ENCODE measurements at regions not wholly inside any gene's neighbourhood (a gene's known extent, or its start where the extent isn't known, plus 50 kb on each side); places are given as distances from the start of the nearest gene placed in this dataset.

DNA sequence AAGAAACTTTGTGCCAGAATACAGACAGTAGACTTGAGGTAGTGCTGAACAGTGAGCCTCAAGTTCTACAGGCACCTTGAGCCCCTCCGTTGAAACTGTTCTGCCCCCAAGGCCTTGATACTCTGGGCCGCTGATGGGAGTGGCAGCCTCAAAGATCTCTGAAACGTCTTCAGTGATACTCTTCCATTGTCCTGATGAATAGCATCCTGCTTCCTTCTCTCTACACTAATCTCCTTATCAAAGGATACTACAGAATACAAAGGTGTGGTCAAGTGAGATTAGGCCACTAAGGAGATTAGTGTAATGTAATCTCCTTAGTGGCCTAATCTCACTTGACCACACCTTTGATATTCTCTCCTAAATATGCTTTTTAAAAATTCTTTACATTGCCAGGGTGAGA is 419.8 kb upstream of the SEL1L start:
- DNase-seq (ENCODE audit: extremely low read depth, insufficient read length), result no peak
- no peak overlapping the region for H3K4me3 ChIP-seq (replicated peaks; ENCODE audit: low read depth, low read length)
- no peaks in the 10 kb centered on the region for H3K27me3 ChIP-seq (replicated peaks; ENCODE audit: control insufficient read depth, insufficient read depth, low read length)
- no peaks in the 10 kb centered on the region for H3K36me3 ChIP-seq (ENCODE audit: control insufficient read depth, insufficient read depth, low read length)
- TF ChIP-seq, protein P1, sequence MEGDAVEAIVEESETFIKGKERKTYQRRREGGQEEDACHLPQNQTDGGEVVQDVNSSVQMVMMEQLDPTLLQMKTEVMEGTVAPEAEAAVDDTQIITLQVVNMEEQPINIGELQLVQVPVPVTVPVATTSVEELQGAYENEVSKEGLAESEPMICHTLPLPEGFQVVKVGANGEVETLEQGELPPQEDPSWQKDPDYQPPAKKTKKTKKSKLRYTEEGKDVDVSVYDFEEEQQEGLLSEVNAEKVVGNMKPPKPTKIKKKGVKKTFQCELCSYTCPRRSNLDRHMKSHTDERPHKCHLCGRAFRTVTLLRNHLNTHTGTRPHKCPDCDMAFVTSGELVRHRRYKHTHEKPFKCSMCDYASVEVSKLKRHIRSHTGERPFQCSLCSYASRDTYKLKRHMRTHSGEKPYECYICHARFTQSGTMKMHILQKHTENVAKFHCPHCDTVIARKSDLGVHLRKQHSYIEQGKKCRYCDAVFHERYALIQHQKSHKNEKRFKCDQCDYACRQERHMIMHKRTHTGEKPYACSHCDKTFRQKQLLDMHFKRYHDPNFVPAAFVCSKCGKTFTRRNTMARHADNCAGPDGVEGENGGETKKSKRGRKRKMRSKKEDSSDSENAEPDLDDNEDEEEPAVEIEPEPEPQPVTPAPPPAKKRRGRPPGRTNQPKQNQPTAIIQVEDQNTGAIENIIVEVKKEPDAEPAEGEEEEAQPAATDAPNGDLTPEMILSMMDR (IDR thresholded peaks at IDR 0.05; ENCODE audit: insufficient read depth, low read length, poor library complexity, severe bottlenecking), result no peak

DNA sequence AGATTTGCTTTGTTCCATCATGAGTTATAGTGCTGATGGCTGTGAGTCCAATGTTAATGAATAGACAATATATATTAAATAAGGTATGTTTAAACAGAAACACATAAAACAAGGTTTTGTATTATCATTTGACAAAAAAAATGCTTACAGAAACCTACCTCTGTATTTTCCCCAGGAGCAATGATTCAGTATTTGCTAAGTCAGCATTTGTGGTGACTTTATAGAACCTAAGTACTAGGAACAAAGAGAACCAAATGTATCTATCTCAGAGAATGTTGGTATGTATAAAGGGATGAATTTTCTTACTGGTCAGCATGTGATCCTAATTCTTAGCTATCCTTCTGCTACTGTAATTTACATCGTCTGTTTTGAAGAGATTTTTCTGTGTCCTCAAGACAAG is 421.5 kb upstream of the SEL1L start:
- H3K36me3 ChIP-seq (ENCODE audit: control insufficient read depth, insufficient read depth, low read length), result no peaks in the 10 kb centered on the region
- TF ChIP-seq, protein P1 (IDR thresholded peaks at IDR 0.05; ENCODE audit: insufficient read depth, low read length, poor library complexity, severe bottlenecking), result no peak
- no peaks in the 10 kb centered on the region for H3K27me3 ChIP-seq (replicated peaks; ENCODE audit: control insufficient read depth, insufficient read depth, low read length)
- no peak for DNase-seq (ENCODE audit: extremely low read depth, insufficient read length)
- no peak overlapping the region for H3K4me3 ChIP-seq (replicated peaks; ENCODE audit: low read depth, low read length)

DNA sequence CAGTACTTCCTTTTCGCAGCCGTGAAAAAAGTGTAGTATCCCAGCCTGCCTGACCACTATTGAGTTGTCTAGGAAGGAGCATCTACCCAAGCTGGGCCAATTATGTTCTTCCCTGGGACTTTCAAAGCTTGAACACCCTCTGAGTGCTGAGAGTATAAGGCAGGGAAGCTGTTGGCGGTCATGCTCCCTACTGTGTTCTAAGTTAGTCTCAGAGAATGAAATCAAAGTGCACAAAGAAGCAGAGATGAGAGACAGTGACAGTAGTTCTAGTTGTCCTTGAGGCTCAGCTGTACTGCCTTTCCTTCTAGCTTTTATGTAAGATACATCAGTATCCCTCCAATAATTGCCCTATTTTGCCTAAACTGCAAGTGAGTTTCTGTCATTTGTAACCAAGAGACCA is 427.1 kb upstream of the SEL1L start:
- no peaks in the 10 kb centered on the region for H3K36me3 ChIP-seq (ENCODE audit: control insufficient read depth, insufficient read depth, low read length)
- no peaks in the 10 kb centered on the region for H3K27me3 ChIP-seq (replicated peaks; ENCODE audit: control insufficient read depth, insufficient read depth, low read length)
- DNase-seq (ENCODE audit: extremely low read depth, insufficient read length), result no peak
- no peak overlapping the region for H3K4me3 ChIP-seq (replicated peaks; ENCODE audit: low read depth, low read length)
- TF ChIP-seq, protein P1 (IDR thresholded peaks at IDR 0.05; ENCODE audit: insufficient read depth, low read length, poor library complexity, severe bottlenecking), result no peak

DNA sequence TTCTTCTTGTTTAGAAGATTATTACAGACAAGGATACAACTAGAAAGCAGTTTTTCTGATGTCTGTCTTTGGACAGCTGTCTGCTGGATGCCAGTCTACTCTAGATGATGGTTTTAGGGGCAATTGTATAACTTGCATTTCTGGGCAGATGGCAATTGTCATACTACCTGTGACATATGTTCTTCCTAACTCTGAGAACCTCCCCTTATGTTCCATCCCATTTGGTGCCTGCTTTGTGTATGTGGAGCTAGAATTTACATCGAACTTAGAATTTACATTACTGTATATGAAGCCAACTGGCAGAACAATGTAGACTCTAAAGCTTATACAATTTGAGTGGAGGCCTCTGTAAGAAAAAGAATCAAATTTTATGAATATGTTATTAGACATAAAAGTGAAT is 430.2 kb upstream of the SEL1L start:
- H3K27me3 ChIP-seq (replicated peaks; ENCODE audit: control insufficient read depth, insufficient read depth, low read length), result no peaks in the 10 kb centered on the region
- DNase-seq (ENCODE audit: extremely low read depth, insufficient read length), result no peak
- no peak overlapping the region for H3K4me3 ChIP-seq (replicated peaks; ENCODE audit: low read depth, low read length)
- H3K36me3 ChIP-seq (ENCODE audit: control insufficient read depth, insufficient read depth, low read length), result no peaks in the 10 kb centered on the region
- TF ChIP-seq, protein P1 (IDR thresholded peaks at IDR 0.05; ENCODE audit: insufficient read depth, low read length, poor library complexity, severe bottlenecking), result no peak

DNA sequence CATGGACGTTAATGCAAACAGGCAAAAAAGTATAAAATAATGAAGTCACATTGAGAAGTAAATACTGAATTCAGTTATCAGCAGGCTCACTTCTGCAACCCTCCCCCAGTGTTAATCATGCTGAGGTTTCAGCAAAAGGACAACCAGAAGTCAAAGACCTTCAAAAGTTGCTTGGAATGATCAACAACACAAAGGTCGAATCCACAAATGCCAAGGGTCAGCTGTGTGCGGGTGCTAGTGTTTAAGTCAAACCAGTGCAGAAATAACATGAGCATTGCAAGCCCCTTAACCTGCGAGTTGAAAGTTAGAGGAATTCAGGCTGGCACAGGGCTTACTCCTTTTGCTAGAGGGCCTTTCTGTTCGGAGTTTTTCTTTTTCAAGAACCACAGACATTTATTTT is 436.7 kb upstream of the SEL1L start:
- no peaks in the 10 kb centered on the region for H3K36me3 ChIP-seq (ENCODE audit: control insufficient read depth, insufficient read depth, low read length)
- H3K27me3 ChIP-seq (replicated peaks; ENCODE audit: control insufficient read depth, insufficient read depth, low read length), result no peaks in the 10 kb centered on the region
- no peak for DNase-seq (ENCODE audit: extremely low read depth, insufficient read length)
- TF ChIP-seq, protein P1 (IDR thresholded peaks at IDR 0.05; ENCODE audit: insufficient read depth, low read length, poor library complexity, severe bottlenecking), result no peak
- no peak overlapping the region for H3K4me3 ChIP-seq (replicated peaks; ENCODE audit: low read depth, low read length)

DNA sequence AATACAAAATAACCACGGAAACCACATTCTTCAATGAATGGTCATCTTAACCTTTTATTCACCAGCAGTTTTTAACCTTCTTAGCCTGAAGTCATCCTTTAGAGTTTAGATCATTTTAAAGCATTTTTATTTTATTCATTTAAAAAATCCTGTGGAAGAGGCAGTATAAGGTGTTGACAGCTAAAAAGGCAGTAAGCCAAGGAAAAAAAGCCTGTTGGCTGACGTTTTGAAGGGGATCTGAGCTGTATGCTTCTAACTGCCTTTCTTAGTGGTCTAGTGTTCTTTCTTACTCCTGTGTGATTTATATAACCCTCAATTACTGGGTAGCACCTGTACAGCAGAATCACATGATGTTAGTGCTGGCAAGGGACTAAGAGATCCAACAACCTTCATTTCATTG is 438.3 kb upstream of the SEL1L start:
- H3K36me3 ChIP-seq (ENCODE audit: control insufficient read depth, insufficient read depth, low read length), result no peaks in the 10 kb centered on the region
- TF ChIP-seq, protein P1 (IDR thresholded peaks at IDR 0.05; ENCODE audit: insufficient read depth, low read length, poor library complexity, severe bottlenecking), result no peak
- no peak for DNase-seq (ENCODE audit: extremely low read depth, insufficient read length)
- no peaks in the 10 kb centered on the region for H3K27me3 ChIP-seq (replicated peaks; ENCODE audit: control insufficient read depth, insufficient read depth, low read length)
- no peak overlapping the region for H3K4me3 ChIP-seq (replicated peaks; ENCODE audit: low read depth, low read length)
